Tibial nerve (tissue), 4 donors: ENCODE measurements at regions not wholly inside any gene's neighbourhood (a gene's known extent, or its start where the extent isn't known, plus 50 kb on each side); places are given as distances from the start of the nearest gene placed in this dataset.

Experiments used
- DNase-seq, 2 donors: peaks; one replicate each; pipeline ENCODE4 v3.0.0-alpha.2; 2019; ENCODE audit warnings: low spot score in 2 of 2
- H3K27ac ChIP-seq, 4 donors: fragments of 200-600 bp; sonication (generic) in 3 of 4; one replicate each; pipeline ENCODE4 v1.5.1; 2017 to 2019; ENCODE audit warnings: mild to moderate bottlenecking in 1 of 4
- H3K27me3 ChIP-seq, 2 donors: fragments of 200-600 bp; sonication (generic) in 1 of 2; one replicate each; pipeline versions ENCODE4 v1.5.1 to v1.6.0; 2017 to 2019
- H3K36me3 ChIP-seq, 3 donors: fragments of 200-600 bp; sonication (generic); one replicate each; pipeline ENCODE4 v1.5.1; 2018 to 2019
- H3K4me1 ChIP-seq, 4 donors: fragments of 200-600 bp; sonication (generic) in 3 of 4; one replicate each; pipeline ENCODE4 v1.5.1; 2017 to 2019
- H3K4me3 ChIP-seq, 4 donors: fragments of 200-600 bp; sonication (generic) in 3 of 4; one replicate each; pipeline ENCODE4 v1.5.1; 2017 to 2019; ENCODE audit warnings: mild to moderate bottlenecking in 1 of 4, moderate library complexity in 1 of 4
- H3K9me3 ChIP-seq, 4 donors: fragments of 200-600 bp; sonication (generic) in 3 of 4; one replicate each; pipeline ENCODE4 v1.5.1; 2017 to 2019
- CTCF ChIP-seq, 5 experiments: fragments of 200-600 bp in 3 of 5; fragments of 450-650 bp in 2 of 5; sonication (generic) in 3 of 5; IDR thresholded peaks; one replicate each; pipeline ENCODE4 v1.5.1; 2016 to 2019; ENCODE audit warnings: antibody characterized with exemption in 5 of 5, mild to moderate bottlenecking in 3 of 5, moderate library complexity in 2 of 5
- EP300 ChIP-seq, 2 donors: sonication (generic); formaldehyde crosslinking; IDR thresholded peaks; one replicate each; pipeline ENCODE4 v1.6.1; 2017; ENCODE audit warnings: antibody characterized with exemption in 2 of 2, mild to moderate bottlenecking in 1 of 2
- POLR2A ChIP-seq, 2 donors: fragments of 450-650 bp; IDR thresholded peaks; one replicate each; pipeline ENCODE4 v1.6.1; 2017; ENCODE audit warnings: antibody characterized with exemption in 2 of 2, mild to moderate bottlenecking in 2 of 2, moderate library complexity in 2 of 2
- WGBS, 2 donors: methylation state at CpG; one replicate each; pipeline ENCODE4 v1.1.5; 2018; 5-methylcytosine and 5-hydroxymethylcytosine counted together

GRCh38 chr22:46043816-46044620 is 67.1 kb upstream of the WNT7B start:
- Histone ChIP-seq H3K27ac (peak overlapping the region; percentile 91 to 100 (median 97)), H3K36me3 (no peaks in the 10 kb centered on the region), H3K9me3 (no peaks in the 10 kb centered on the region), H3K4me3 (peak overlapping the region; percentile 48 to 72 (median 68)), H3K4me1 (peaks cover 0 to 89% (median 51%) of the 10 kb centered on the region in 4 donors), H3K27me3 (no peaks in the 10 kb centered on the region)
- WGBS, 2 donors, result 6 to 7% methylated on average over 28 of the region's 28 CpGs
- no peak for DNase-seq
- TF ChIP-seq EP300 (IDR thresholded peaks at IDR 0.05), result no peak
- peak in 1 of 5 experiments; percentile 35 for TF ChIP-seq CTCF (IDR thresholded peaks at IDR 0.05)

DNA sequence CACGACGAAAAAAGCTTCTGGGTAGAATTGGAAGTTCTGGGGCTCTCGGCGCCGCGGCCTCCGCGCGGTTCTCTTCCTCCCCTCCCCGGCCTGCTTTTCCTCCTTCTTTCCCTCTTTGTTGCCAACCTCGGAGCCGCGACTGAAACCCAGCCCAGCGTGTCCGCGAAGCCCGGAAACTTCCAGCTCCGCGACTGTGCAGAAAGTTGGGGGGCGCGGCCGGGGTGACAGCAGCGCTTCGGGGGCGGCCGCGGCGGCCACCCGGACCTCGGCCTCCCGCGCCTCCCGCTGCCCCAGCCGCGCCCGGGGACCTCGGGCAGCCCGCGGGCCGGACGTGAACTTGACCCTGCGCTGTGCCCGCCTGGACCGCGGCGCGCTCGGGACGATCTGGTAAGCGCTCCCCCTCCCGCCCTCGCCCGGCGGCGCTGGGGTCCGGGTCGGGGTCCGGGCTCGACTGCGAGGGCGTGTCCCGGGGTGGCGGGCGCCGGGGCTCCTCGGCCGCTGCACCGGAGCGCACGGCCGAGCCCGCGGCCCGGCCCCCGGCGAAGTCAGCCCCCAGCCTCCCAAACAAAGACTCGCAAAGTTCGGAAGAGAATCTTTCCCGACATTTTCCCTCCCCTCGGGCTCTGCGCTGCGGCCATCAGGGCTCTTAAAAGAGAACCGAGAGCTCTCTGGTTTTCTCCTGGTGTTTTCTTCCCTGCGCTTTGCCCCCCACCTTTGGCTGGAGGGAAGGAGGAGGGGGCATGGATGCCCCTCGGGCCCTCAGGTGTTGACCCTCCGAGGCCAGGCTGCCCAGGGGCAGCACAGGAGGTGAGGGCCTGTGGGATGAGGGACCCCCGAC is 67.9 kb upstream of the WNT7B start:
- Histone ChIP-seq H3K27me3 (no peaks in the 10 kb centered on the region), H3K9me3 (no peaks in the 10 kb centered on the region), H3K4me3 (peak overlapping the region; percentile 48 to 82 (median 70)), H3K36me3 (peaks cover 0 to 4% (median 0%) of the 10 kb centered on the region in 3 donors), H3K4me1 (peaks cover 0 to 89% (median 57%) of the 10 kb centered on the region in 4 donors), H3K27ac (peak overlapping the region; percentile 91 to 100 (median 97))
- TF ChIP-seq EP300 (IDR thresholded peaks at IDR 0.05) (peak in 1 of 2 donors; percentile 26), POLR2A (IDR thresholded peaks at IDR 0.05) (peak in 1 of 2 donors; percentile 44), CTCF (IDR thresholded peaks at IDR 0.05) (peak in 1 of 5 experiments; percentile 6)
- DNase-seq, result no peak
- WGBS, 2 donors, result 0 to 1% methylated on average over 41 to 42 of the region's 87 CpGs

DNA sequence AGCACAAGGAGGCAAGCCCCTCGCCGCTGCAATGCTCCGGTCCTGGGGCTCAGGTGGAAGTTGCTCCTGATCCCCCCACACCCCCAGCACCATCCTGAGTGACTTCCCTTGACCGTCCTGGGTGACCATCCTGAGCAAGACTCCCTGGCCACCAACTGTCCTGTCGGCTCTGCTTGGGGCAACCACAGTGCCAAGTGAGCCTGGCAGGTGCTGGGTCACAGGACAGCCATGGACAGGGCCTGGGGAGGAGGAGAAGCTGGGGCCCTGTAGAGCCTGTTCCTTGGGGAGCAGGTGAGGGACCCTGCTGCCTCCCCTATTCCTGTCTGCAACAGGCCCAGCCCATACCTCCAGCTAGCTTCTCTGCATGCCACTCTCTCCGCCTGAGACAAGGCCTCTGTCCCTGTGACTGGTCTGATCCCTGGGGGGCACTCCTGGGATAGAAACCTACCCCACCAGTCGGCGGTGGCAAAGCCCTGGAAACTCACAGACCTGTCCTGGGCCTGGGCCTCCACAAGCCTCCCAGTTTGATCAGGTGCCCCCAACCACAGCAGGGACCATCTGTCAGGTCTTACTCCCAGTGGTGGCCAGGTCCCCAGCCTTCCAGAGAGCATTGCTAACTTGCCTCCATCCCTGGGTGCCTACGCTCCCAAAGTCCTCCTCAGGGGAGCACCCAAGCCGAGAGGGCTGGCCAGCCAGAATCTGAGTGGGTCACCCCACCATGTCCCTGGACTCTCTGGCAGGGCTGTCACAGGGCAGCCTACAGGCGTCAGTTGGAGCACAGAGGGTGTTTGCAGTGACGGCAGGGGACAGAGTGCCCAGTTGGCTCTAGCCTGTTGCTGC is 68.7 kb upstream of the WNT7B start:
- TF ChIP-seq POLR2A (IDR thresholded peaks at IDR 0.05) (peak; percentile 14 to 61), CTCF (IDR thresholded peaks at IDR 0.05) (no peak), EP300 (IDR thresholded peaks at IDR 0.05) (peak in 1 of 2 donors; percentile 83)
- peak in 1 of 2 donors; percentile 15 for DNase-seq

DNA sequence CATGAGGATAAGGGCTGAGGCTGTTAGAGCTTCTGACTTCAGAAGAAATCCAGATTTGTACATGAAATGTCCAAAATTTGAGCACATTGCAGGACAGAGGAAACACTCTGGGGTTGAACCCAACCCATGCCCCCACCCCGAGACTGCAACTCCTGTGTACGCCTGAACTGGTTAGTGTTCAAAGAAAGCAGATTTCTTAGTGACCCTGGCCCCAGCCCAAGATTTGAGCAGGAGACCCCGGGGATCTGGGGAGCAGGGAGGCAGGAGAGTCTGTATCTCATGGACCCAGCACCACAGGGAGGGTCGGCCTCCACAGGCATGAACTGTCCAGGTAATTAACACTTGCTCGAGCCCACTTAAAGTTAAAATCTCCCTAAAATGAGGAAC is 69.3 kb upstream of the WNT7B start:
- Histone ChIP-seq H3K27me3 (no peaks in the 10 kb centered on the region), H3K4me1 (peaks cover under 1 to 89% (median 71%) of the 10 kb centered on the region in 4 donors), H3K27ac (peak overlapping the region; percentile 91 to 100 (median 97)), H3K4me3 (peak overlapping the region; percentile 48 to 82 (median 70)), H3K36me3 (peaks cover 0 to 7% (median 0%) of the 10 kb centered on the region in 3 donors), H3K9me3 (no peaks in the 10 kb centered on the region)
- TF ChIP-seq POLR2A (IDR thresholded peaks at IDR 0.05), result no peak
- TF ChIP-seq EP300 (IDR thresholded peaks at IDR 0.05), result no peak
- no peak for TF ChIP-seq CTCF (IDR thresholded peaks at IDR 0.05)
- DNase-seq, result peak in 1 of 2 donors; percentile 13
- WGBS, 2 donors, result 56 to 63% methylated on average over 5 of the region's 5 CpGs

More for the DNA sequence above, 68.7 kb upstream of the WNT7B start:
- Histone ChIP-seq H3K9me3 (no peaks in the 10 kb centered on the region), H3K27ac (peak overlapping the region; percentile 91 to 100 (median 97)), H3K4me1 (peaks cover 0 to 89% (median 65%) of the 10 kb centered on the region in 4 donors), H3K27me3 (no peaks in the 10 kb centered on the region), H3K36me3 (peaks cover 0 to 7% (median 0%) of the 10 kb centered on the region in 3 donors), H3K4me3 (peak overlapping the region; percentile 48 to 82 (median 70))
- 31 to 42% methylated on average over 5 to 9 of the region's 12 CpGs for WGBS, 2 donors
